Central memory CD8-positive, alpha-beta T cell (primary cell): ENCODE measurements at regions not wholly inside any gene's neighbourhood (a gene's known extent, or its start where the extent isn't known, plus 50 kb on each side); places are given as distances from the start of the nearest gene placed in this dataset.

Source experiments
- ATAC-seq: fragments of 150-1000 bp; cut with Tn5 transposase; replicated peaks from 2 replicates; pipeline ENCODE4 v1.10.0; 2022; ENCODE audit warnings: mild to moderate bottlenecking, moderate FRiP score, moderate number of reproducible peaks; ENCODE audit not compliant: poor library complexity, severe bottlenecking; ENCODE audit errors: extremely low read depth
- DNase-seq, 2 donors: peaks; one replicate each; pipeline ENCODE4 v3.0.0; 2021; ENCODE audit warnings: low spot score in 2 of 2
- H3K27ac Mint-ChIP-seq: one replicate; pipeline ENCODE4 v1.8.0; 2022; ENCODE audit warnings: low read depth, mild to moderate bottlenecking, moderate library complexity, mixed read lengths
- H3K27me3 Mint-ChIP-seq: one replicate; pipeline ENCODE4 v1.8.0; 2022; ENCODE audit warnings: mixed read lengths
- H3K36me3 Mint-ChIP-seq: one replicate; pipeline ENCODE4 v1.8.0; 2022; ENCODE audit warnings: mild to moderate bottlenecking, moderate library complexity, mixed read lengths; ENCODE audit not compliant: insufficient read depth
- H3K4me1 Mint-ChIP-seq: one replicate; pipeline ENCODE4 v1.8.0; 2022; ENCODE audit warnings: mixed read lengths
- H3K4me3 Mint-ChIP-seq: one replicate; pipeline ENCODE4 v1.8.0; 2022; ENCODE audit warnings: mild to moderate bottlenecking, moderate library complexity, mixed read lengths
- H3K9me3 Mint-ChIP-seq: one replicate; pipeline ENCODE4 v1.8.0; 2022; ENCODE audit warnings: mixed read lengths

GRCh38 chr2:53243430-53243829 is 524.2 kb upstream of the CHAC2 start:
- H3K27ac Mint-ChIP-seq, result no peak overlapping the region
- ATAC-seq (no peak), DNase-seq (no peak)
- no peaks in the 10 kb centered on the region for H3K9me3 Mint-ChIP-seq
- no peaks in the 10 kb centered on the region for H3K36me3 Mint-ChIP-seq
- H3K27me3 Mint-ChIP-seq, result no peaks in the 10 kb centered on the region
- H3K4me1 Mint-ChIP-seq, result no peaks in the 10 kb centered on the region
- H3K4me3 Mint-ChIP-seq, result no peak overlapping the region

- no peak for DNase-seq
- Mint-ChIP-seq H3K4me3 (no peak overlapping the region), H3K9me3 (no peaks in the 10 kb centered on the region), H3K36me3 (no peaks in the 10 kb centered on the region), H3K27ac (no peak overlapping the region), H3K27me3 (no peaks in the 10 kb centered on the region), H3K4me1 (no peaks in the 10 kb centered on the region)
- ATAC-seq, result no peak
Observed at GRCh38 chr2:53242090-53242489, 525.5 kb upstream of the CHAC2 start.

- H3K36me3 Mint-ChIP-seq, result no peaks in the 10 kb centered on the region
- no peak overlapping the region for H3K4me3 Mint-ChIP-seq
- no peak overlapping the region for H3K27ac Mint-ChIP-seq
- H3K27me3 Mint-ChIP-seq, result no peaks in the 10 kb centered on the region
- H3K9me3 Mint-ChIP-seq, result no peaks in the 10 kb centered on the region
- no peak for DNase-seq
- H3K4me1 Mint-ChIP-seq, result peaks cover 5% of the 10 kb centered on the region
- no peak for ATAC-seq
Observed at GRCh38 chr2:53235836-53236582, 531.6 kb upstream of the CHAC2 start.

- no peaks in the 10 kb centered on the region for H3K36me3 Mint-ChIP-seq
- DNase-seq, result no peak
- no peaks in the 10 kb centered on the region for H3K9me3 Mint-ChIP-seq
- H3K4me1 Mint-ChIP-seq, result peaks cover 5% of the 10 kb centered on the region
- H3K4me3 Mint-ChIP-seq, result no peak overlapping the region
- no peaks in the 10 kb centered on the region for H3K27me3 Mint-ChIP-seq
- no peak for ATAC-seq
- no peak overlapping the region for H3K27ac Mint-ChIP-seq
Observed at GRCh38 chr2:53234548-53234903, 533.1 kb upstream of the CHAC2 start.

GRCh38 chr2:53233759-53234547 is 533.7 kb upstream of the CHAC2 start:
- Mint-ChIP-seq H3K27me3 (no peaks in the 10 kb centered on the region), H3K9me3 (no peaks in the 10 kb centered on the region), H3K4me1 (peaks cover 5% of the 10 kb centered on the region), H3K4me3 (no peak overlapping the region), H3K36me3 (no peaks in the 10 kb centered on the region), H3K27ac (no peak overlapping the region)
- ATAC-seq, result no peak
- no peak for DNase-seq

GRCh38 chr2:53231908-53232307 is 535.7 kb upstream of the CHAC2 start:
- no peak overlapping the region for H3K4me3 Mint-ChIP-seq
- H3K9me3 Mint-ChIP-seq, result no peaks in the 10 kb centered on the region
- H3K27ac Mint-ChIP-seq, result no peak overlapping the region
- H3K36me3 Mint-ChIP-seq, result no peaks in the 10 kb centered on the region
- H3K27me3 Mint-ChIP-seq, result no peaks in the 10 kb centered on the region
- ATAC-seq, result no peak
- H3K4me1 Mint-ChIP-seq, result peaks cover 5% of the 10 kb centered on the region
- DNase-seq, result no peak

- Mint-ChIP-seq H3K9me3 (no peaks in the 10 kb centered on the region), H3K27ac (no peak overlapping the region), H3K36me3 (no peaks in the 10 kb centered on the region), H3K27me3 (no peaks in the 10 kb centered on the region), H3K4me1 (peaks cover 5% of the 10 kb centered on the region), H3K4me3 (no peak overlapping the region)
- no peak for ATAC-seq
- no peak for DNase-seq
Observed at GRCh38 chr2:53230691-53231090, 536.9 kb upstream of the CHAC2 start.

- DNase-seq (no peak), ATAC-seq (no peak)
- Mint-ChIP-seq H3K4me1 (peaks cover 5% of the 10 kb centered on the region), H3K36me3 (no peaks in the 10 kb centered on the region), H3K27me3 (no peaks in the 10 kb centered on the region), H3K27ac (no peak overlapping the region), H3K9me3 (no peaks in the 10 kb centered on the region), H3K4me3 (no peak overlapping the region)
Observed at GRCh38 chr2:53227535-53227934, 540.1 kb upstream of the CHAC2 start.

GRCh38 chr2:53220969-53221368 is 546.6 kb upstream of the CHAC2 start:
- no peaks in the 10 kb centered on the region for H3K27me3 Mint-ChIP-seq
- no peaks in the 10 kb centered on the region for H3K4me1 Mint-ChIP-seq
- no peak overlapping the region for H3K4me3 Mint-ChIP-seq
- peaks cover 9% of the 10 kb centered on the region for H3K9me3 Mint-ChIP-seq
- ATAC-seq (no peak), DNase-seq (no peak)
- H3K36me3 Mint-ChIP-seq, result no peaks in the 10 kb centered on the region
- no peak overlapping the region for H3K27ac Mint-ChIP-seq

GRCh38 chr2:53217250-53217649 is 550.4 kb upstream of the CHAC2 start:
- Mint-ChIP-seq H3K27me3 (no peaks in the 10 kb centered on the region), H3K36me3 (no peaks in the 10 kb centered on the region), H3K9me3 (peaks cover 22% of the 10 kb centered on the region), H3K27ac (no peak overlapping the region), H3K4me3 (no peak overlapping the region), H3K4me1 (no peaks in the 10 kb centered on the region)
- ATAC-seq (no peak), DNase-seq (no peak)

- Mint-ChIP-seq H3K4me3 (no peak overlapping the region), H3K27me3 (no peaks in the 10 kb centered on the region), H3K4me1 (no peaks in the 10 kb centered on the region), H3K9me3 (peaks cover 22% of the 10 kb centered on the region), H3K27ac (no peak overlapping the region), H3K36me3 (no peaks in the 10 kb centered on the region)
- DNase-seq (no peak), ATAC-seq (no peak)
Observed at GRCh38 chr2:53216805-53217204, 550.8 kb upstream of the CHAC2 start.

GRCh38 chr2:53212576-53212975 is 555.0 kb upstream of the CHAC2 start:
- H3K27me3 Mint-ChIP-seq, result no peaks in the 10 kb centered on the region
- H3K27ac Mint-ChIP-seq, result no peak overlapping the region
- H3K4me3 Mint-ChIP-seq, result no peak overlapping the region
- DNase-seq, result no peak
- no peaks in the 10 kb centered on the region for H3K36me3 Mint-ChIP-seq
- ATAC-seq, result no peak
- H3K9me3 Mint-ChIP-seq, result peaks cover 17% of the 10 kb centered on the region
- H3K4me1 Mint-ChIP-seq, result no peaks in the 10 kb centered on the region

GRCh38 chr2:53211201-53211774 is 556.3 kb upstream of the CHAC2 start:
- no peak for ATAC-seq
- no peak for DNase-seq
- H3K27me3 Mint-ChIP-seq, result no peaks in the 10 kb centered on the region
- no peaks in the 10 kb centered on the region for H3K4me1 Mint-ChIP-seq
- no peak overlapping the region for H3K27ac Mint-ChIP-seq
- peaks cover 16% of the 10 kb centered on the region for H3K9me3 Mint-ChIP-seq
- no peaks in the 10 kb centered on the region for H3K36me3 Mint-ChIP-seq
- H3K4me3 Mint-ChIP-seq, result no peak overlapping the region
